SKM-1 (cell line): ENCODE measurements at regions not wholly inside any gene's neighbourhood (a gene's known extent, or its start where the extent isn't known, plus 50 kb on each side); places are given as distances from the start of the nearest gene placed in this dataset.
A peak's percentile ranks its signal among the peaks of the same experiment; 100 is the strongest.
"Not testable (repeated sequence)": the region's sequence is repeated elsewhere in the genome, so short reads cannot be mapped to it uniquely, and the experiment has no call there.

Experiments
- DNase-seq: peaks from one replicate; lab custom pipeline; 2025; ENCODE audit not compliant: unreplicated experiment; lab: John Stamatoyannopoulos, UW

- DNase-seq = not testable (repeated sequence)
Observed at GRCh38 chr4:30124621-30125020, 595.5 kb upstream of the PCDH7 start.

GRCh38 chr4:30125868-30126267, 594.3 kb upstream of the PCDH7 start:
- no peak for DNase-seq

- no peak for DNase-seq
Observed at GRCh38 chr4:30126351-30126750, 593.8 kb upstream of the PCDH7 start.

- DNase-seq = not testable (repeated sequence)
Observed at GRCh38 chr4:30148828-30149227, 571.3 kb upstream of the PCDH7 start.

- DNase-seq = not testable (repeated sequence)
Observed at GRCh38 chr4:30149539-30149938, 570.6 kb upstream of the PCDH7 start.

GRCh38 chr4:30153427-30153826, 566.7 kb upstream of the PCDH7 start:
- DNase-seq = no peak

- no peak for DNase-seq
Observed at GRCh38 chr4:30160140-30160539, 560.0 kb upstream of the PCDH7 start.

- no peak for DNase-seq
Observed at GRCh38 chr4:30172416-30172815, 547.8 kb upstream of the PCDH7 start.

GRCh38 chr4:30181512-30181911, 538.7 kb upstream of the PCDH7 start:
- no peak for DNase-seq

GRCh38 chr4:30181918-30182317, 538.3 kb upstream of the PCDH7 start:
- DNase-seq = no peak

GRCh38 chr4:30182786-30183185, 537.4 kb upstream of the PCDH7 start:
- no peak for DNase-seq

GRCh38 chr4:30191902-30192301, 528.3 kb upstream of the PCDH7 start:
- DNase-seq = no peak

GRCh38 chr4:30207389-30207788, 512.8 kb upstream of the PCDH7 start:
- no peak for DNase-seq

- DNase-seq = no peak
Observed at GRCh38 chr4:30208731-30209435, 511.3 kb upstream of the PCDH7 start.

- DNase-seq = not testable (repeated sequence)
Observed at GRCh38 chr4:30215973-30216372, 504.2 kb upstream of the PCDH7 start.

- peak; percentile 3 for DNase-seq
Observed at GRCh38 chr4:30245140-30245539, 475.0 kb upstream of the PCDH7 start.

GRCh38 chr4:30256116-30256832, 463.9 kb upstream of the PCDH7 start:
- no peak for DNase-seq

- DNase-seq = no peak
Observed at GRCh38 chr4:30258949-30259348, 461.2 kb upstream of the PCDH7 start.

- DNase-seq = no peak
Observed at GRCh38 chr4:30262379-30262778, 457.8 kb upstream of the PCDH7 start.

- DNase-seq = no peak
Observed at GRCh38 chr4:30264465-30264864, 455.7 kb upstream of the PCDH7 start.

- DNase-seq = no peak
Observed at GRCh38 chr4:30265716-30266115, 454.5 kb upstream of the PCDH7 start.

- no peak for DNase-seq
Observed at GRCh38 chr4:30268370-30268769, 451.8 kb upstream of the PCDH7 start.

GRCh38 chr4:30269850-30270249, 450.3 kb upstream of the PCDH7 start:
- DNase-seq = no peak
